ENCODE measurements at regions not wholly inside any gene's neighbourhood (a gene's known extent, or its start where the extent isn't known, plus 50 kb on each side); places are given as distances from the start of the nearest gene placed in this dataset.
A peak's percentile ranks its signal among the peaks of the same experiment; 100 is the strongest.

GRCh38 chr7:16359216-16359615, 62.1 kb downstream of the CRPPA start:
- Mint-ChIP-seq H3K27ac (ENCODE audit: unreplicated experiment) (no peak overlapping the region), H3K9me3 (ENCODE audit: low read depth) (no peaks in the 10 kb centered on the region), H3K36me3 (ENCODE audit: low read depth) (peaks cover 1% of the 10 kb centered on the region), H3K4me3 (ENCODE audit: unreplicated experiment) (no peak overlapping the region), H3K27me3 (ENCODE audit: low read depth) (no peaks in the 10 kb centered on the region), H3K4me1 (ENCODE audit: low read depth) (peaks cover 29% of the 10 kb centered on the region)
- no peak for DNase-seq (ENCODE audit: low spot score)
- no peak for TF ChIP-seq CTCF (IDR thresholded peaks at IDR 0.05)

GRCh38 chr7:16357921-16358320, 63.4 kb downstream of the CRPPA start:
- no peak for TF ChIP-seq CTCF (IDR thresholded peaks at IDR 0.05)
- no peak for DNase-seq (ENCODE audit: low spot score)
- no peaks in the 10 kb centered on the region for H3K9me3 Mint-ChIP-seq (ENCODE audit: low read depth)
- no peaks in the 10 kb centered on the region for H3K27me3 Mint-ChIP-seq (ENCODE audit: low read depth)
- peaks cover 1% of the 10 kb centered on the region for H3K36me3 Mint-ChIP-seq (ENCODE audit: low read depth)
- H3K27ac Mint-ChIP-seq (ENCODE audit: unreplicated experiment): no peak overlapping the region
- no peak overlapping the region for H3K4me3 Mint-ChIP-seq (ENCODE audit: unreplicated experiment)
- H3K4me1 Mint-ChIP-seq (ENCODE audit: low read depth): peaks cover 29% of the 10 kb centered on the region

- H3K27ac Mint-ChIP-seq (ENCODE audit: unreplicated experiment): no peak overlapping the region
- H3K9me3 Mint-ChIP-seq (ENCODE audit: low read depth): no peaks in the 10 kb centered on the region
- H3K27me3 Mint-ChIP-seq (ENCODE audit: low read depth): no peaks in the 10 kb centered on the region
- no peak overlapping the region for H3K4me3 Mint-ChIP-seq (ENCODE audit: unreplicated experiment)
- peaks cover 1% of the 10 kb centered on the region for H3K36me3 Mint-ChIP-seq (ENCODE audit: low read depth)
- no peak for TF ChIP-seq CTCF (IDR thresholded peaks at IDR 0.05)
- peaks cover 29% of the 10 kb centered on the region for H3K4me1 Mint-ChIP-seq (ENCODE audit: low read depth)
- DNase-seq (ENCODE audit: low spot score): no peak
Observed at GRCh38 chr7:16357474-16357873, 63.9 kb downstream of the CRPPA start.

GRCh38 chr7:16356301-16356958, 64.9 kb downstream of the CRPPA start:
- Mint-ChIP-seq H3K27me3 (ENCODE audit: low read depth) (no peaks in the 10 kb centered on the region), H3K4me1 (ENCODE audit: low read depth) (peaks cover 29% of the 10 kb centered on the region), H3K9me3 (ENCODE audit: low read depth) (peaks cover 2% of the 10 kb centered on the region), H3K27ac (ENCODE audit: unreplicated experiment) (peak overlapping the region; percentile 50), H3K4me3 (ENCODE audit: unreplicated experiment) (no peak overlapping the region), H3K36me3 (ENCODE audit: low read depth) (no peaks in the 10 kb centered on the region)
- TF ChIP-seq CTCF (IDR thresholded peaks at IDR 0.05): no peak
- DNase-seq (ENCODE audit: low spot score): no peak

GRCh38 chr7:16354573-16354972, 66.8 kb downstream of the CRPPA start:
- H3K27ac Mint-ChIP-seq (ENCODE audit: unreplicated experiment): no peak overlapping the region
- peaks cover 34% of the 10 kb centered on the region for H3K4me1 Mint-ChIP-seq (ENCODE audit: low read depth)
- no peak overlapping the region for H3K4me3 Mint-ChIP-seq (ENCODE audit: unreplicated experiment)
- DNase-seq (ENCODE audit: low spot score): no peak
- H3K36me3 Mint-ChIP-seq (ENCODE audit: low read depth): peaks cover 3% of the 10 kb centered on the region
- TF ChIP-seq CTCF (IDR thresholded peaks at IDR 0.05): no peak
- H3K9me3 Mint-ChIP-seq (ENCODE audit: low read depth): peaks cover 16% of the 10 kb centered on the region
- H3K27me3 Mint-ChIP-seq (ENCODE audit: low read depth): no peaks in the 10 kb centered on the region

Measured in chondrocyte (in vitro differentiated cells).